ENCODE measurements at regions not wholly inside any gene's neighbourhood (a gene's known extent, or its start where the extent isn't known, plus 50 kb on each side); places are given as distances from the start of the nearest gene placed in this dataset.

- Histone ChIP-seq H3K36me3 (ENCODE audit: control insufficient read depth, insufficient read depth, low read length) (no peaks in the 10 kb centered on the region), H3K27me3 (ENCODE audit: control insufficient read depth, insufficient read depth, low read length) (no peaks in the 10 kb centered on the region; the same call in 1 of the 2 replicates), H2AFZ (replicated peaks; ENCODE audit: low read length, poor library complexity) (peak overlapping the region; percentile 5), H3K4ac (ENCODE audit: low read depth, low read length) (peak overlapping the region; percentile 60), H4K5ac (ENCODE audit: low read depth, low read length) (0 out of 2 replicates have a peak overlapping the region, but pooled peaks have one; percentile 2), H2BK120ac (ENCODE audit: low read depth, low read length) (peak overlapping the region; percentile 70), H3K23ac (ENCODE audit: low read depth, low read length) (0 out of 2 replicates have a peak overlapping the region, but pooled peaks have one; percentile 0), H2BK20ac (ENCODE audit: low read depth, low read length) (peak overlapping the region; percentile 61), H3K14ac (replicated peaks; ENCODE audit: low read depth, low read length) (peak overlapping the region; percentile 50; the same call in 1 of the 2 replicates), H4K8ac (ENCODE audit: low read depth in 2 of 2, low read length in 2 of 2) (peak overlapping the region; percentile 21 to 38; a peak in 2 of 4 replicates), H3K79me1 (ENCODE audit: low read depth in 1 of 2, low read length in 2 of 2) (peaks cover 0 to 4% of the 10 kb centered on the region in 2 experiments; a peak in 1 of 4 replicates), H3K9me1 (ENCODE audit: insufficient read depth, low read length) (peaks cover 30% of the 10 kb centered on the region), H2BK5ac (ENCODE audit: low read depth, low read length, poor library complexity, severe bottlenecking) (peak overlapping the region; percentile 48), H4K20me1 (ENCODE audit: insufficient read depth, low read length) (no peaks in the 10 kb centered on the region), H3K56ac (ENCODE audit: extremely low read depth, insufficient read depth, low read length) (no peak overlapping the region), H3K4me1 (ENCODE audit: control insufficient read depth, insufficient read depth, low read length) (peaks cover 26% of the 10 kb centered on the region), H2BK15ac (ENCODE audit: low read depth, low read length) (0 out of 3 replicates have a peak overlapping the region, but pooled peaks have one; percentile 29), H3K18ac (ENCODE audit: low read depth, low read length) (no peak overlapping the region), H3K9ac (ENCODE audit: low read depth, low read length) (no peak overlapping the region), H2AK9ac (replicated peaks; ENCODE audit: low read depth, low read length, poor library complexity) (peak overlapping the region; percentile 48), H3K9me3 (ENCODE audit: control insufficient read depth, insufficient read depth, low read length) (no peaks in the 10 kb centered on the region), H4K91ac (ENCODE audit: insufficient read depth, low read depth, low read length) (peak overlapping the region; percentile 18; the same call in 1 of the 2 replicates), H3K4me2 (ENCODE audit: low read depth, low read length) (no peak overlapping the region), H3K4me3 (ENCODE audit: insufficient read depth, low read depth, low read length) (no peak overlapping the region), H2AK5ac (ENCODE audit: low read depth, low read length) (peak overlapping the region; percentile 28; the same call in 1 of the 2 replicates), H3K27ac (ENCODE audit: insufficient read depth, low read length) (no peak overlapping the region; the same call in 1 of the 2 replicates)
- intact Hi-C loops (cut with micrococcal nuclease), result no loop called here
- CTCF ChIA-PET, result interaction anchor here (6.6 kb wide), 1 partner anchor 11 kb away, joined by 26 read pairs; no protein-coding TSS in a partner anchor
- WGBS, 2 experiments (ENCODE audit: extremely low coverage in 2 of 2, insufficient read length in 1 of 2), result 80% methylated on average over 1 of the region's 3 CpGs; no CpG with 5 or more reads in 1 of the 2 experiments
- in situ Hi-C loops (cut with MboI; ENCODE audit: low sequenced_read_pairs), result no loop called here
- POLR2A ChIA-PET (ENCODE audit: unreplicated experiment), result no interaction called here
- dilution Hi-C loops (cut with HindIII; ENCODE audit: low sequenced_read_pairs, unreplicated experiment), result no loop called here
- DNase-seq (peak; percentile 86), ATAC-seq (ENCODE audit: low read depth) (peak; percentile 18)
- TF ChIP-seq MAZ (IDR thresholded peaks at IDR 0.05; ENCODE audit: borderline replicate concordance, low read depth, low read length) (no peak), MXI1 (IDR thresholded peaks at IDR 0.05; ENCODE audit: borderline replicate concordance, low read depth, low read length) (no peak), POLR2A (IDR thresholded peaks at IDR 0.05; ENCODE audit: low read depth, low read length) (no peak), BHLHE40 (IDR thresholded peaks at IDR 0.05; ENCODE audit: low read depth, low read length) (no peak), FOS (IDR thresholded peaks at IDR 0.05; ENCODE audit: low read depth, low read length) (no peak), CEBPB (IDR thresholded peaks at IDR 0.05; ENCODE audit: low read depth, low read length) (peak; percentile 51; the same call in 1 of the 2 replicates), MAFK (IDR thresholded peaks at IDR 0.05; ENCODE audit: low read depth, low read length) (no peak), SMC3 (IDR thresholded peaks at IDR 0.05; ENCODE audit: low read depth, low read length) (no peak), RFX5 (IDR thresholded peaks at IDR 0.05; ENCODE audit: low read depth, low read length) (no peak)
- no TSS peak for BruUV-seq (replicated peaks)
Measured at GRCh38 chr3:43866529-43867353, 176.0 kb downstream of the ABHD5 start.

Measured in IMR-90 (cell line).